ENCODE measurements at regions not wholly inside any gene's neighbourhood (a gene's known extent, or its start where the extent isn't known, plus 50 kb on each side); places are given as distances from the start of the nearest gene placed in this dataset.

GRCh38 chr7:95646350-95646749 lies 50.0 kb upstream of the PDK4 start:
- peaks cover 1% of the 10 kb centered on the region for H3K27me3 ChIP-seq (ENCODE audit: control insufficient read depth, extremely low read depth, insufficient read depth, low read length)
- H3K27ac ChIP-seq (ENCODE audit: control insufficient read depth, insufficient read depth, low read length) = no peak overlapping the region
- H4K20me1 ChIP-seq (ENCODE audit: control insufficient read depth, extremely low read depth, insufficient read depth, low read length) = no peaks in the 10 kb centered on the region
- H3K4me1 ChIP-seq (ENCODE audit: control insufficient read depth, extremely low read depth, insufficient read depth, low read length) = no peaks in the 10 kb centered on the region
- no peak for DNase-seq (ENCODE audit: low read depth, low spot score)
- FAIRE-seq = no peak
- dilution Hi-C loops (cut with MboI; ENCODE audit: extremely low pct_ligation_motif_present, low sequenced_read_pairs) = no loop called here
- no peak overlapping the region for H3K9ac ChIP-seq (ENCODE audit: control insufficient read depth, extremely low read depth, insufficient read depth, low read length)
- no peak overlapping the region for H3K4me2 ChIP-seq (ENCODE audit: control insufficient read depth, extremely low read depth, insufficient read depth, low read depth, low read length)
- no peak overlapping the region for H2AFZ ChIP-seq (ENCODE audit: control insufficient read depth, low read length)
- H3K79me2 ChIP-seq (ENCODE audit: control insufficient read depth, insufficient read depth, low read length) = no peaks in the 10 kb centered on the region
- no peaks in the 10 kb centered on the region for H3K9me3 ChIP-seq (ENCODE audit: control insufficient read depth, low read depth, low read length)
- no peaks in the 10 kb centered on the region for H3K36me3 ChIP-seq (ENCODE audit: control insufficient read depth in 2 of 2, extremely low read depth in 1 of 2, insufficient read depth in 2 of 2, low read length in 2 of 2)
- H3K4me3 ChIP-seq (ENCODE audit: control insufficient read depth in 2 of 3, extremely low read depth in 1 of 3, insufficient read depth in 2 of 3, low read depth in 1 of 3, low read length in 3 of 3) = no peak overlapping the region
- H3K9me1 ChIP-seq (ENCODE audit: control insufficient read depth, extremely low read depth, insufficient read depth, low read length) = no peaks in the 10 kb centered on the region
- TF ChIP-seq EZH2 (IDR thresholded peaks at IDR 0.05; ENCODE audit: low read length) = no peak
- TF ChIP-seq CTCF (optimal IDR thresholded peaks at IDR 0.05 in 1 of 3, IDR thresholded peaks at IDR 0.05 in 1 of 3, conservative IDR thresholded peaks at IDR 0.05 in 1 of 3; ENCODE audit: extremely low read depth in 1 of 3, insufficient read depth in 2 of 3, low read length in 3 of 3) = no peak
